GM18873 (cell line): ENCODE measurements at regions not wholly inside any gene's neighbourhood (a gene's known extent, or its start where the extent isn't known, plus 50 kb on each side); places are given as distances from the start of the nearest gene placed in this dataset.
"Not testable (repeated sequence)": the region's sequence is repeated elsewhere in the genome, so short reads cannot be mapped to it uniquely, and the experiment has no call there.

Experiments used
- ATAC-seq: cut with Tn5 transposase; IDR thresholded peaks from one replicate; pipeline ENCODE4 v1.9.1; 2021; ENCODE audit warnings: mild to moderate bottlenecking, moderate library complexity, moderate number of reproducible peaks; ENCODE audit not compliant: unreplicated experiment, low FRiP score

GRCh38 chr1:70807088-70807664, 240.4 kb downstream of the PTGER3 start:
- no peak for ATAC-seq

GRCh38 chr1:70809069-70809468, 238.5 kb downstream of the PTGER3 start:
- ATAC-seq = no peak

- no peak for ATAC-seq
These were observed 235.8 kb downstream of the PTGER3 start for GRCh38 chr1:70811815-70812214.

- ATAC-seq = no peak
These were observed 235.0 kb downstream of the PTGER3 start for GRCh38 chr1:70812442-70813109.

GRCh38 chr1:70818401-70818800, 229.2 kb downstream of the PTGER3 start:
- ATAC-seq = no peak

- no peak for ATAC-seq
These were observed 228.4 kb downstream of the PTGER3 start for GRCh38 chr1:70819231-70819630.

- ATAC-seq = no peak
These were observed 227.8 kb downstream of the PTGER3 start for GRCh38 chr1:70819785-70820184.

GRCh38 chr1:70820396-70820795, 227.2 kb downstream of the PTGER3 start:
- no peak for ATAC-seq

- no peak for ATAC-seq
These were observed 226.6 kb downstream of the PTGER3 start for GRCh38 chr1:70820995-70821394.

GRCh38 chr1:70826428-70826827, 221.2 kb downstream of the PTGER3 start:
- no peak for ATAC-seq

GRCh38 chr1:70827030-70827429, 220.6 kb downstream of the PTGER3 start:
- ATAC-seq = no peak

GRCh38 chr1:70828177-70828576, 219.4 kb downstream of the PTGER3 start:
- no peak for ATAC-seq

GRCh38 chr1:70834365-70834764, 213.3 kb downstream of the PTGER3 start:
- not testable (repeated sequence) for ATAC-seq

- no peak for ATAC-seq
These were observed 211.2 kb downstream of the PTGER3 start for GRCh38 chr1:70836456-70836855.

GRCh38 chr1:70840260-70840953, 207.2 kb downstream of the PTGER3 start:
- ATAC-seq = no peak

- no peak for ATAC-seq
These were observed 205.1 kb downstream of the PTGER3 start for GRCh38 chr1:70842562-70842961.

- no peak for ATAC-seq
These were observed 204.2 kb downstream of the PTGER3 start for GRCh38 chr1:70843452-70843851.

- ATAC-seq = no peak
These were observed 200.6 kb downstream of the PTGER3 start for GRCh38 chr1:70847013-70847412.

- ATAC-seq = no peak
These were observed 192.4 kb downstream of the PTGER3 start for GRCh38 chr1:70855203-70855602.

- ATAC-seq = no peak
These were observed 191.4 kb downstream of the PTGER3 start for GRCh38 chr1:70856201-70856600.

- no peak for ATAC-seq
These were observed 184.4 kb downstream of the PTGER3 start for GRCh38 chr1:70863239-70863638.

GRCh38 chr1:70864302-70864701, 183.3 kb downstream of the PTGER3 start:
- ATAC-seq = no peak
